ENCODE measurements at regions not wholly inside any gene's neighbourhood (a gene's known extent, or its start where the extent isn't known, plus 50 kb on each side); places are given as distances from the start of the nearest gene placed in this dataset.

GRCh38 chr3:72259755-72260587, 475.0 kb upstream of the PROK2 start:
- peak; percentile 91 for ATAC-seq
- DNase-seq, result peak; percentile 34

- DNase-seq, result no peak
- ATAC-seq, result no peak
Measured at GRCh38 chr3:72258361-72259141, 473.6 kb upstream of the PROK2 start.

GRCh38 chr3:72257738-72258137, 472.8 kb upstream of the PROK2 start:
- ATAC-seq (no peak), DNase-seq (no peak)

- no peak for DNase-seq
- no peak for ATAC-seq
Measured at GRCh38 chr3:72257203-72257602, 472.3 kb upstream of the PROK2 start.

- ATAC-seq (no peak), DNase-seq (no peak)
Measured at GRCh38 chr3:72256716-72257115, 471.8 kb upstream of the PROK2 start.

- peak; percentile 5 for ATAC-seq
- DNase-seq, result peak; percentile 29
Measured at GRCh38 chr3:72255791-72256559, 471.0 kb upstream of the PROK2 start.

- no peak for DNase-seq
- no peak for ATAC-seq
Measured at GRCh38 chr3:72255191-72255590, 470.2 kb upstream of the PROK2 start.

- DNase-seq, result no peak
- ATAC-seq, result no peak
Measured at GRCh38 chr3:72254483-72254882, 469.5 kb upstream of the PROK2 start.

- ATAC-seq (no peak), DNase-seq (no peak)
Measured at GRCh38 chr3:72250725-72251124, 465.8 kb upstream of the PROK2 start.

GRCh38 chr3:72248869-72249268, 463.9 kb upstream of the PROK2 start:
- ATAC-seq (no peak), DNase-seq (no peak)

GRCh38 chr3:72248389-72248761, 463.4 kb upstream of the PROK2 start:
- DNase-seq (no peak), ATAC-seq (no peak)

- DNase-seq, result no peak
- no peak for ATAC-seq
Measured at GRCh38 chr3:72247645-72248388, 462.9 kb upstream of the PROK2 start.

- ATAC-seq (no peak), DNase-seq (no peak)
Measured at GRCh38 chr3:72247126-72247525, 462.2 kb upstream of the PROK2 start.

- ATAC-seq, result no peak
- DNase-seq, result no peak
Measured at GRCh38 chr3:72246685-72247084, 461.7 kb upstream of the PROK2 start.

- no peak for ATAC-seq
- DNase-seq, result no peak
Measured at GRCh38 chr3:72245183-72245811, 460.3 kb upstream of the PROK2 start.

GRCh38 chr3:72244396-72244795, 459.4 kb upstream of the PROK2 start:
- ATAC-seq, result no peak
- no peak for DNase-seq

GRCh38 chr3:72242326-72242725, 457.4 kb upstream of the PROK2 start:
- ATAC-seq (no peak), DNase-seq (no peak)

- ATAC-seq (no peak), DNase-seq (no peak)
Measured at GRCh38 chr3:72241525-72241924, 456.6 kb upstream of the PROK2 start.

- no peak for ATAC-seq
Measured at GRCh38 chr3:72240531-72240930, 455.6 kb upstream of the PROK2 start.

GRCh38 chr3:72238801-72239200, 453.9 kb upstream of the PROK2 start:
- DNase-seq (no peak), ATAC-seq (no peak)

More at GRCh38 chr3:72240531-72240930, 455.6 kb upstream of the PROK2 start:
- DNase-seq, result no peak

- DNase-seq (no peak), ATAC-seq (no peak)
Measured at GRCh38 chr3:72238010-72238691, 453.2 kb upstream of the PROK2 start.
